ENCODE measurements at regions not wholly inside any gene's neighbourhood (a gene's known extent, or its start where the extent isn't known, plus 50 kb on each side); places are given as distances from the start of the nearest gene placed in this dataset.

DNA sequence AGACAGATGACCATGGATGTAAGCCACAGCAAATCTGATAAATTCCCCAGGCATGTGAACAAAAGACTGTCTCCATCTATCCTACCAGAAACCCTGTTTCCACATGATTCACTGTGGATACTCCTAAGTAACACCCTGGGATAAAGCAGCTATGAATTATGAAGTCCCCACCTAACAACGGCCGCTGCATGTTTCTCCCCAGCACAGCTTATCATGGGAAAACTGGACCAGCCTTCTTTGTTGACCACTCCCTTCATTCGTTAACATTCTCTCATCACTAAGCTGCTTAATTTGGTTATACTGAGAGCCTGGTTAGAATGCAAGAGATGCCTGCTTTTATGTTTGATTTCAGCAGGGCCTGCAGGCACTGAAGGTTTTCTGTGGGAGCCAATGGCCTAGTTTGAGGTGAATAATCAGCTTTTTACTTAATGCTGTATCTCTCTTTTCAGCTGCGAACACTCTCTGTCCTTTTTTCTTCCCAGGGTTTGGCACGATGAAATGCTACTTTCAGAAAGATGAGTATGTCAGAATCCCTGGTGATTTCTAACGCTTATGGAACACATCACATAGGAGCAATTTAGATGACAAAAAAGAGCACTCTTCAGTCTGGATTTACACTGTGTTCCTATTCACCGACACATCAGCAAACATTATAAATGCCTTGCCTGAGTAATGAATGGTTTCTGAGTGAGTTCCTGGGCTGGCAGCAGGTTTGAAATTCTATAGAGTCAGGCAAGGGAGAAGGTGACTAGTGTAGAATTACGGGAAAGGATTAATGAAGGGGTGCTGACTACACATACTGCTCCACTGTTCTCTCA, 318.4 kb upstream of the ZNF608 start:
- TF ChIP-seq, protein P1, sequence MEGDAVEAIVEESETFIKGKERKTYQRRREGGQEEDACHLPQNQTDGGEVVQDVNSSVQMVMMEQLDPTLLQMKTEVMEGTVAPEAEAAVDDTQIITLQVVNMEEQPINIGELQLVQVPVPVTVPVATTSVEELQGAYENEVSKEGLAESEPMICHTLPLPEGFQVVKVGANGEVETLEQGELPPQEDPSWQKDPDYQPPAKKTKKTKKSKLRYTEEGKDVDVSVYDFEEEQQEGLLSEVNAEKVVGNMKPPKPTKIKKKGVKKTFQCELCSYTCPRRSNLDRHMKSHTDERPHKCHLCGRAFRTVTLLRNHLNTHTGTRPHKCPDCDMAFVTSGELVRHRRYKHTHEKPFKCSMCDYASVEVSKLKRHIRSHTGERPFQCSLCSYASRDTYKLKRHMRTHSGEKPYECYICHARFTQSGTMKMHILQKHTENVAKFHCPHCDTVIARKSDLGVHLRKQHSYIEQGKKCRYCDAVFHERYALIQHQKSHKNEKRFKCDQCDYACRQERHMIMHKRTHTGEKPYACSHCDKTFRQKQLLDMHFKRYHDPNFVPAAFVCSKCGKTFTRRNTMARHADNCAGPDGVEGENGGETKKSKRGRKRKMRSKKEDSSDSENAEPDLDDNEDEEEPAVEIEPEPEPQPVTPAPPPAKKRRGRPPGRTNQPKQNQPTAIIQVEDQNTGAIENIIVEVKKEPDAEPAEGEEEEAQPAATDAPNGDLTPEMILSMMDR (IDR thresholded peaks at IDR 0.05), result no peak
- TF ChIP-seq POLR2A (IDR thresholded peaks at IDR 0.05), result no peak
